WTC11 (cell line): ENCODE measurements at regions not wholly inside any gene's neighbourhood (a gene's known extent, or its start where the extent isn't known, plus 50 kb on each side); places are given as distances from the start of the nearest gene placed in this dataset.

Experiments
- ATAC-seq: fragments of 200-7000 bp; cut with Tn5 transposase; 2 replicates; pipeline ENCODE4 v1.10.0; 2021; ENCODE audit warnings: mild to moderate bottlenecking, moderate library complexity
- CTCF ChIA-PET: fragments of 300-600 bp; sonication (Branson Sonifier 250); formaldehyde crosslinking; loops from one replicate; lab custom pipeline; 2021; ENCODE audit warnings: antibody characterized with exemption; lab: Charles Lee
- POLR2A ChIA-PET: fragments of 350-600 bp; sonication (Branson Sonifier 250); formaldehyde crosslinking; loops from one replicate; lab custom pipeline; 2021; ENCODE audit warnings: antibody characterized with exemption; lab: Charles Lee
- DNase-seq: peaks from one replicate; pipeline ENCODE4 v3.0.0; 2021; ENCODE audit warnings: low spot score
- H3K27ac Mint-ChIP-seq: 2 replicates; pipeline ENCODE4 v1.8.0; 2021; ENCODE audit warnings: mixed read lengths
- H3K27me3 Mint-ChIP-seq: 2 replicates; pipeline ENCODE4 v1.8.0; 2021; ENCODE audit warnings: low read depth, mild to moderate bottlenecking, moderate library complexity, mixed read lengths
- H3K36me3 Mint-ChIP-seq: 2 replicates; pipeline ENCODE4 v1.8.0; 2021; ENCODE audit warnings: mixed read lengths
- H3K4me1 Mint-ChIP-seq: 2 replicates; pipeline ENCODE4 v1.8.0; 2022; ENCODE audit warnings: mixed read lengths
- H3K4me3 Mint-ChIP-seq: 2 replicates; pipeline ENCODE4 v1.8.0; 2021; ENCODE audit warnings: mild to moderate bottlenecking, moderate library complexity, mixed read lengths
- H3K9me3 Mint-ChIP-seq: 2 replicates; pipeline ENCODE4 v1.8.0; 2021; ENCODE audit warnings: mixed read lengths
- CBFB ChIP-seq: sonication (generic); formaldehyde crosslinking; IDR thresholded peaks from 2 replicates; pipeline ENCODE4 v1.8.1; 2022; ENCODE audit warnings: mild to moderate bottlenecking, low read depth, missing genetic modification reagents
- CREB1 ChIP-seq: sonication (generic); formaldehyde crosslinking; IDR thresholded peaks from 2 replicates; pipeline ENCODE4 v1.8.0; 2023; ENCODE audit warnings: mild to moderate bottlenecking, missing genetic modification reagents
- FOXK1 ChIP-seq: sonication (generic); formaldehyde crosslinking; IDR thresholded peaks from 2 replicates; pipeline ENCODE4 v1.8.0; 2022; ENCODE audit warnings: mild to moderate bottlenecking, moderate library complexity, missing genetic modification reagents
- HMGXB4 ChIP-seq: sonication (generic); formaldehyde crosslinking; IDR thresholded peaks from 2 replicates; pipeline ENCODE4 v1.8.1; 2023; ENCODE audit warnings: mild to moderate bottlenecking, moderate library complexity, missing genetic modification reagents
- IRF1 ChIP-seq: sonication (generic); formaldehyde crosslinking; IDR thresholded peaks from 2 replicates; pipeline ENCODE4 v1.8.0; 2023; ENCODE audit warnings: missing genetic modification reagents
- JAZF1 ChIP-seq: fragments of 250-450 bp; sonication (Bioruptor Pico); IDR thresholded peaks from 2 replicates; pipeline ENCODE4 v1.9.0; 2021; ENCODE audit warnings: moderate library complexity, mild to moderate bottlenecking, inconsistent platforms
- MAX ChIP-seq: sonication (generic); formaldehyde crosslinking; IDR thresholded peaks from 2 replicates; pipeline ENCODE4 v1.8.0; 2022; ENCODE audit warnings: mild to moderate bottlenecking, missing genetic modification reagents
- MYBL2 ChIP-seq: sonication (generic); formaldehyde crosslinking; IDR thresholded peaks from 2 replicates; pipeline ENCODE4 v1.8.1; 2023; ENCODE audit warnings: mild to moderate bottlenecking, moderate library complexity, missing genetic modification reagents
- NR1H2 ChIP-seq: sonication (generic); formaldehyde crosslinking; IDR thresholded peaks from 2 replicates; pipeline ENCODE4 v1.9.0; 2021; ENCODE audit warnings: mild to moderate bottlenecking, moderate library complexity, missing genetic modification reagents
- NR2C2 ChIP-seq: sonication (generic); formaldehyde crosslinking; IDR thresholded peaks from 2 replicates; pipeline ENCODE4 v1.8.0; 2022; ENCODE audit warnings: mild to moderate bottlenecking, missing genetic modification reagents
- OVOL2 ChIP-seq: fragments of 250-450 bp; sonication (Bioruptor Pico); IDR thresholded peaks from 2 replicates; pipeline ENCODE4 v1.9.0; 2021; ENCODE audit warnings: mild to moderate bottlenecking, borderline replicate concordance
- PRDM15 ChIP-seq: sonication (generic); formaldehyde crosslinking; IDR thresholded peaks from 2 replicates; pipeline ENCODE4 v1.8.0; 2022; ENCODE audit warnings: missing genetic modification reagents
- PREB ChIP-seq: sonication (generic); formaldehyde crosslinking; IDR thresholded peaks from 2 replicates; pipeline ENCODE4 v1.8.1; 2022; ENCODE audit warnings: mild to moderate bottlenecking, missing genetic modification reagents, moderate library complexity, borderline replicate concordance
- RELA ChIP-seq: sonication (generic); formaldehyde crosslinking; IDR thresholded peaks from 2 replicates; pipeline ENCODE4 v1.8.1; 2022; ENCODE audit warnings: missing genetic modification reagents, mild to moderate bottlenecking, borderline replicate concordance
- STAT6 ChIP-seq: sonication (generic); formaldehyde crosslinking; conservative IDR thresholded peaks from 2 replicates; pipeline ENCODE4 v1.8.1; 2023; ENCODE audit warnings: mild to moderate bottlenecking, low read depth, missing genetic modification reagents, moderate library complexity
- TEAD1 ChIP-seq: sonication (generic); formaldehyde crosslinking; IDR thresholded peaks from 2 replicates; pipeline ENCODE4 v1.8.0; 2022; ENCODE audit warnings: mild to moderate bottlenecking, missing genetic modification reagents
- ZMAT4 ChIP-seq: fragments of 250-450 bp; sonication (Bioruptor Pico); IDR thresholded peaks from 2 replicates; pipeline ENCODE4 v1.9.0; 2021; ENCODE audit warnings: mild to moderate bottlenecking
- ZNF121 ChIP-seq: sonication (generic); formaldehyde crosslinking; IDR thresholded peaks from 2 replicates; pipeline ENCODE4 v1.8.0; 2023; ENCODE audit warnings: missing genetic modification reagents
- ZNF416 ChIP-seq: fragments of 250-450 bp; sonication (Bioruptor Pico); IDR thresholded peaks from 2 replicates; pipeline ENCODE4 v1.9.0; 2021; ENCODE audit warnings: mild to moderate bottlenecking, inconsistent platforms
- ZNF512 ChIP-seq: sonication (generic); formaldehyde crosslinking; IDR thresholded peaks from 2 replicates; pipeline ENCODE4 v1.8.1; 2022; ENCODE audit warnings: missing genetic modification reagents, borderline replicate concordance

GRCh38 chr6:122061855-122062254 lies 337.6 kb upstream of the HSF2 start:
- no peak for ATAC-seq
- ChIA-PET POLR2A (interaction anchor here (0.6 kb wide), 1 partner anchor 20 kb away, joined by 5 read pairs; no protein-coding TSS in a partner anchor), CTCF (interaction anchor here (0.7 kb wide), 1 partner anchor 280 kb away, joined by 3 read pairs; no protein-coding TSS in a partner anchor)
- Mint-ChIP-seq H3K27ac (peak overlapping the region; percentile 25; the same call in 1 of the 2 replicates), H3K36me3 (no peaks in the 10 kb centered on the region), H3K4me1 (peaks cover 31% of the 10 kb centered on the region), H3K4me3 (no peak overlapping the region), H3K27me3 (no peaks in the 10 kb centered on the region), H3K9me3 (no peaks in the 10 kb centered on the region)
- no peak for DNase-seq
- TF ChIP-seq TEAD1 (CRISPR knock-in tag), result no peak
- no peak for TF ChIP-seq FOXK1 (CRISPR knock-in tag)
- no peak for TF ChIP-seq PRDM15 (CRISPR knock-in tag)
- TF ChIP-seq PREB (CRISPR knock-in tag), result no peak
- no peak for TF ChIP-seq JAZF1 (CRISPR knock-in tag)
- TF ChIP-seq IRF1 (CRISPR knock-in tag), result no peak
- TF ChIP-seq ZMAT4 (CRISPR knock-in tag), result no peak
- TF ChIP-seq ZNF512 (CRISPR knock-in tag), result no peak

GRCh38 chr6:122063076-122063475 lies 336.4 kb upstream of the HSF2 start:
- Mint-ChIP-seq H3K4me3 (no peak overlapping the region), H3K9me3 (no peaks in the 10 kb centered on the region), H3K27ac (no peak overlapping the region), H3K36me3 (no peaks in the 10 kb centered on the region), H3K27me3 (no peaks in the 10 kb centered on the region), H3K4me1 (peaks cover 29% of the 10 kb centered on the region)
- no peak for TF ChIP-seq RELA (CRISPR knock-in tag)
- no peak for TF ChIP-seq STAT6 (CRISPR knock-in tag)
- no peak for TF ChIP-seq NR2C2 (CRISPR knock-in tag)
- no peak for TF ChIP-seq ZNF416 (CRISPR knock-in tag)
- no peak for TF ChIP-seq OVOL2
- no peak for TF ChIP-seq CREB1
- TF ChIP-seq HMGXB4 (CRISPR knock-in tag), result no peak
- no peak for TF ChIP-seq CBFB
- TF ChIP-seq ZNF121 (CRISPR knock-in tag), result no peak
- no peak for TF ChIP-seq NR1H2 (CRISPR knock-in tag)
- no peak for TF ChIP-seq MAX (CRISPR knock-in tag)
- no peak for TF ChIP-seq MYBL2
- POLR2A ChIA-PET, result no interaction called here
- CTCF ChIA-PET, result no interaction called here
- no peak for ATAC-seq
- DNase-seq, result no peak
